Adrenal gland (tissue), 5 donors: ENCODE measurements at regions not wholly inside any gene's neighbourhood (a gene's known extent, or its start where the extent isn't known, plus 50 kb on each side); places are given as distances from the start of the nearest gene placed in this dataset.

Experiments used
- POLR2A ChIP-seq, 2 donors: fragments of 450-650 bp; IDR thresholded peaks; one replicate each; pipeline ENCODE4 v1.6.1; 2017; ENCODE audit warnings: antibody characterized with exemption in 2 of 2, mild to moderate bottlenecking in 2 of 2, moderate library complexity in 1 of 2
- TF ChIP-seq, protein P1 (sequence below), 6 experiments: fragments of 450-650 bp in 4 of 6; fragments of 200-600 bp in 2 of 6; sonication (generic) in 1 of 6; IDR thresholded peaks; 1 replicate in 5 of 6; 2 replicates in 1 of 6; pipeline versions ENCODE4 v1.5.1 to v1.8.0; 2016 to 2021; ENCODE audit warnings: antibody characterized with exemption in 6 of 6, mild to moderate bottlenecking in 2 of 6, moderate library complexity in 1 of 6
- donor health status: DM: no; HTN: no; CAD: no.

DNA sequence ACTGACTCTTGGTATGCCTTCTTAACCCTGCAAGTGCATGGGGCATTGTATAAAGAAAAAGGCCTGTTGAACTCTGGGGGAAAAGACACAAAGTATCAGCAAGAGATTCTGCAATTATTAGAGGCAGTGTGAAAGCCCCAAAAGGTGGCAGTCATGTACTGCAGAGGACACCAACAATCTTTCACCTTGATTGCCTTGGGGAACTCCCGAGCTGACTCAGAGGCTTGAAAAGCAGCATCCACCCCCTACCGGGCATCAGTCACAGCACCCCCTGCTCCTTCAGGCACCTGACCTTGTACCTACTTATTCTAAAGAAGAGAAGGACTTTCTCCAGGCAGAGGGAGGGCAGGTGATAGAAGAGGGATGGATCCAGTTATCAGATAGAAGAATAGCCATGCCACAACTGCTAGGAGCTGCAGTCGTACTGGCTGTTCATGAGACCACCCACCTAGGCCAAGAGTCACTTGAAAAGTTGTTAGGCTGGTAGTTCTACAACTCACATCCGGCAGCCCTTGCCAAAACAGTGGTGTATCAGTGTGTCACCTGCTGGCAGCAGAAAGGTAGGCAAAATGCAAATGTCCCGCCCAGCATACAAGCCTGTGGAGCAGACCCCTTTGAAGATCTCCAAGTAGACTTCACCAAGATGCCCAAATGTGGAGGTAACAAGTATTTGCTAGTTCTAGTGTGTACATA is 241.6 kb upstream of the CNTN6 start:
- TF ChIP-seq, protein P1, sequence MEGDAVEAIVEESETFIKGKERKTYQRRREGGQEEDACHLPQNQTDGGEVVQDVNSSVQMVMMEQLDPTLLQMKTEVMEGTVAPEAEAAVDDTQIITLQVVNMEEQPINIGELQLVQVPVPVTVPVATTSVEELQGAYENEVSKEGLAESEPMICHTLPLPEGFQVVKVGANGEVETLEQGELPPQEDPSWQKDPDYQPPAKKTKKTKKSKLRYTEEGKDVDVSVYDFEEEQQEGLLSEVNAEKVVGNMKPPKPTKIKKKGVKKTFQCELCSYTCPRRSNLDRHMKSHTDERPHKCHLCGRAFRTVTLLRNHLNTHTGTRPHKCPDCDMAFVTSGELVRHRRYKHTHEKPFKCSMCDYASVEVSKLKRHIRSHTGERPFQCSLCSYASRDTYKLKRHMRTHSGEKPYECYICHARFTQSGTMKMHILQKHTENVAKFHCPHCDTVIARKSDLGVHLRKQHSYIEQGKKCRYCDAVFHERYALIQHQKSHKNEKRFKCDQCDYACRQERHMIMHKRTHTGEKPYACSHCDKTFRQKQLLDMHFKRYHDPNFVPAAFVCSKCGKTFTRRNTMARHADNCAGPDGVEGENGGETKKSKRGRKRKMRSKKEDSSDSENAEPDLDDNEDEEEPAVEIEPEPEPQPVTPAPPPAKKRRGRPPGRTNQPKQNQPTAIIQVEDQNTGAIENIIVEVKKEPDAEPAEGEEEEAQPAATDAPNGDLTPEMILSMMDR (IDR thresholded peaks at IDR 0.05): no peak
- no peak for TF ChIP-seq POLR2A (IDR thresholded peaks at IDR 0.05)
